ENCODE measurements at regions not wholly inside any gene's neighbourhood (a gene's known extent, or its start where the extent isn't known, plus 50 kb on each side); places are given as distances from the start of the nearest gene placed in this dataset.
"Not testable (repeated sequence)": the region's sequence is repeated elsewhere in the genome, so short reads cannot be mapped to it uniquely, and the experiment has no call there.

DNA sequence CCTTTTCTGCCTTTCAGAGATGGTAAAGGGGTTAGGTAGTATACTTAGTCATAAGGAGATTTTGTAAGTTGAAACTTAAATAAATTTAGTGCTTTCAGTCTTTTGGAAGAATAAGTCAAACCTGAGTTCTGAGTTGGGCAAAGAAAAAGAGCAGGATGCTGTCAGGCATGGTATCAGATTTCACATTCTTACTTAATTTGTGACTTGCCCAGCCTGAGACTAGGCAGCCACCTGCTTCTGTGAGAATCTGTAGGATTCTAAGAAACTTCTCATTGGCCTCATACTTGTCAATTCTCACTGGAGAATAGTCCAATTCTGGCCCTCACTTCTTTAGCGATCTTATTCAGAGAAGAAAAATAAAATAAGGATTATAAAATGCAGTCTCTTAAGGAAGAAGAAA is 577.5 kb downstream of the DIPK2A start:
- DNase-seq: no peak

DNA sequence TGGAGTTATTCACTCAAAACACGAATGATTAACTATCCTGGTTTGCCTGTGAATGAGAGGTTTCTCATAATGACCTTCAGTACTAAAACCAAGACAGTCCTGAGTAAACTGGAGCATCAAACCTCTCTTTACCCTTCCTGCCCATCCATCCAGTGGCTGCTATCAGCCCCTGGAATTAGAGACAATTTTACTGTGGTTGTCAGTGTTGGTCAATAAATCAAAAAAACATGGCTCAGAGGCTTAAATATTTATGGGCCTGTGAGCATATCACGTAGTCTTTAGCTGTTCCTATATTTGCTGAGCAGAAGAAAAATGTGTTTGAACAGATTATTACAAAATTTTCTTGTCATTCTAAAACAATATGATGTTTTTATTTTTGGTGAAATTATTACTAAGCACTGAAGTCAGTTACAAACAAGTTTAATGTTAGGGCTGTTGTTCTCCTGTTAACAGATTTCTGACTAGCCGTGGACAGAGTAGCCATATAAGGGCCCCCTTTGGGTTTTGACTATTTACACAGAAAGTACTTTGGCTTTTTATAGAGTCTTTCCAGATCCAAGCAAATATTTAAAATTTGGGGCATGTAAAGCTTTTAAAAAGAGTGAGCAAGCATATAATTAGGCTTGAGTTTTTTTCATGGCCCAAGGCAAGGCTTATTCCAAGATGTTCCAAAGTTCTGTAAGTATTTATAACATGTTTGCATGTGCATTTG is 580.9 kb downstream of the DIPK2A start:
- no peak for DNase-seq

GRCh38 chr3:144553301-144553700 is 581.7 kb downstream of the DIPK2A start:
- no peak for DNase-seq

DNA sequence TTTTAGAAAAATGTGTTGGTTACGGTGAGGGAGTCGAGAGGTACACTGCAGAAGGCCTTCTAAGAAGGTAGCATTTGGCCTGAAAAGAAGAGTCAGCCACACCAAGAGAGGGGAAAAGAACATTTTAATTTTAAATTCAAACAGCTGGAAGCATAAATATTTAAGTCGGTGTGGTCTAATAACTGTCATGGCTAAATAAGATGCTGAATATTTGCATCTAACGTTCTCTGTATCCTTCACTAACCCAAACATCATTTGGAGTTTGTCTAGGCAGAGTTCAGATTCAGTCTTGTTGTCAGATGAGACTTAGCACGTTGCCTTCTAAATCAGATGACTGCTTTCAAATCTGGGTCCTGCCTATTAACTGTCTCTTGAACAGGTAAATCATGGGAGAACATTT is 583.3 kb downstream of the DIPK2A start:
- DNase-seq: no peak

DNA sequence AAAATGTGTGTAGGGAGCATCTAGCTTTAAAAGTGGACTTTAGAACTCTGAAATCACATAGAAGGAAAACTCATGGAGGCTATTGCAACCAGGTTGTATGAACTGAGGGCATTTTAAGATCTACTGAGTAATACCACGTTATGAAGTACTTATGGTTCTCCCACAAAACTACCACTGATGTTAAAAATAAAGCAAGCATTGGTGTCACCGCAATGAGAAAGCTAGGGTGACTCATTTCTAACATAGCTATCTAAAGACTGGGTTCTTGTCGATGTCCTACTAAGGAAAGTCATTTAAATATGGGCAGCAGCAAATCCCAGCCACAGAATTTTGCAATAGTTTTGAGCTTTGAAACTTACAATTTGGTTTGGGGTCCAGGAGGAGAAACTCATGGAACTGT is 584.8 kb downstream of the DIPK2A start:
- DNase-seq: no peak

DNA sequence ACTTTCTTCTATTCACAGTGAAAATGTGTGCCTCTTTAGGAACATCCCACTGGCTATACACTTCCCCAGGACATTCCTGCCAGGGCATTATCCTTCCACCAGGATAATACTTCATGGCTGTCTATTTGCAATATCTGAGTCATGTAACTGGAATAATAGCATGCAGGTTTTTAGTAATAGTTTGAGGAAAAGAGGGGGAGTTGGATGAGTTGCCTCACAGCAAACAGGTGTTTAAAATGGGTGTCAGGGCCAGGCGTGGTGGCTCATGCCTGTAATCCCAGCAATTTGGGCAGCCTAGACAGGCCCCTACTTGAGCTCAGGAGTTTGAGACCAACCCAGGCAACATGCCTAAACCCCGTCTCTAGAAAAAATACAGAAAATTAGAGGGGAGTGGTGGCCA is 585.9 kb downstream of the DIPK2A start:
- no peak for DNase-seq

DNA sequence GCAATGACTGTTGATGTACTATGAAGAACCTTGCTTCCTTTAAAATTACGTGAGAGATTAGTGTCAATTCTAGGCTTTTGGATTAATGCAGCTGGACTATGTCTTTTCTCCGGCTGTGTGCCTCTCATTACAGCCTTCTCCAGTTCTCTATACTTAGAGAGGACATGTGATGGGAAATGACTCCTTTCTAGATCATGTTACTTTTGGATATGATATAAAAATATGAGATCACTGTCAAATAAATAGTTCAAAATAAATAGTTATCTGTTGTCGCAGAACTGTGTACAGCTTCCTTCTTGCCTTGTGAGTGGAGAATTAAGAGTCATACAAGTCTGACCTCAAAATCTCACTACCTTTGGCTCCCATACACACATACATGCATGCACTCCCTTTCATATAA is 592.4 kb downstream of the DIPK2A start:
- DNase-seq: no peak

- DNase-seq: no peak
These were observed 594.7 kb downstream of the DIPK2A start for GRCh38 chr3:144566320-144566719.

- no peak for DNase-seq
These were observed 598.0 kb downstream of the DIPK2A start for GRCh38 chr3:144569651-144570050.

DNA sequence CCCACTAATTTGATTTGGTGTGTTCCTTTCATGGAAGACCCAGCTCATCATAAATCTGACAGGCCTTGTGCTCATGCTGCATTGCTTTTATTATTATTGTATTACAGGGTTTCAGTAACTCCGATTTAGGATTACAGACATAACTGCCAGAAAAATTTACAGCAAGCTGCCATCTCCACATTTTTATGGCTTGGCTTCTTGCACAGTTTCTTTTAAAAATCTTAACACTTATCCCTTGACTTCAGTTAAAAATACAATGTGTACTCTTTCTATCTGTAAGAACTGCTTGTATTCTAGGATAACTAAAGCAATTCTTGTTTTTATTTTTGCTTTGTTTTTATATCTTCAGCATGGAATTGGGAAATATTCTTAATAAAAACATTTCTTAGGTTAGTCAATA is 612.2 kb downstream of the DIPK2A start:
- DNase-seq: no peak

GRCh38 chr3:144585408-144585807 is 613.8 kb downstream of the DIPK2A start:
- DNase-seq: no peak

- no peak for DNase-seq
These were observed 614.3 kb downstream of the DIPK2A start for GRCh38 chr3:144585953-144586352.

DNA sequence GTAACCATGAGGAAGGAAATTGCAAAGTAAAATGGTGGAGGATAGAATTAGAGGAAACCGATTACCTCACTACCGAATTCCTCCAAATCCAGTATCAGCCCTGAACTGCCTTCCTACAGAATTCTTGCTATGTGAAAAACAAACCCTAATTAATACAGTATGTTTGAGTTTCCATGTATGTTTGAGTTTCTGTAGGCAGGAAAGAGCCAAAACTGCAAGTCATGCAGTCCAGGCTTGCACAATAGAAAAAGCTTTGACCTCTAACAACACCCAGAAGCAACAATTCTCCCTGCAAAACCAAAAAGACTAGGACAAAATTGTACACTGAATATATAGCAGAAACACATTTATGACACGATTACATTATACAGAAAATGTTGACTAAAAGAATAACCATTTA is 614.8 kb downstream of the DIPK2A start:
- no peak for DNase-seq

DNA sequence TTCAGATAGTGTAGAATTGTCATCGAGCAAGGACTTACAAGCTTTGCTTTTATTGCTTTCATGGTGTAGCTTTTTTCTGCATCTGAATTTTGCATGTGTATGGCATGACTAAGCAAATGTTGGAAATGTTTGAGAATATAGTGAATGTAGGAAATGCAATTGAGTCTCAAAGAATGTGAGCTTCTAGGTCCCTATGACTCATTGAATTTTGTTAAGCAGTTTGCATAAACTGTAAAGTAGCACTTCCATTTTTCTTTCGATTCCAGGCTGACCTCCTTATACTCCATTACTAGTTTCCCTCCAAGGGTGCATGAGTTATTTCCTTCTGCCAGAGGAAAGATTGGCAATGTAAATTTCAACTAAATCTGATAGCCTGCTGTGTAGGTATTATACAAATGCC is 619.2 kb downstream of the DIPK2A start:
- peak in 1 of 2 donors; percentile 4 for DNase-seq

GRCh38 chr3:144593881-144594280 is 622.3 kb downstream of the DIPK2A start:
- no peak for DNase-seq

GRCh38 chr3:144620236-144620635 is 648.6 kb downstream of the DIPK2A start:
- DNase-seq: not testable (repeated sequence)

- DNase-seq: no peak
These were observed 651.2 kb downstream of the DIPK2A start for GRCh38 chr3:144622845-144623244.

- no peak for DNase-seq
These were observed 653.0 kb downstream of the DIPK2A start for GRCh38 chr3:144624656-144625055.

- no peak for DNase-seq
These were observed 655.2 kb downstream of the DIPK2A start for GRCh38 chr3:144626835-144627234.

DNA sequence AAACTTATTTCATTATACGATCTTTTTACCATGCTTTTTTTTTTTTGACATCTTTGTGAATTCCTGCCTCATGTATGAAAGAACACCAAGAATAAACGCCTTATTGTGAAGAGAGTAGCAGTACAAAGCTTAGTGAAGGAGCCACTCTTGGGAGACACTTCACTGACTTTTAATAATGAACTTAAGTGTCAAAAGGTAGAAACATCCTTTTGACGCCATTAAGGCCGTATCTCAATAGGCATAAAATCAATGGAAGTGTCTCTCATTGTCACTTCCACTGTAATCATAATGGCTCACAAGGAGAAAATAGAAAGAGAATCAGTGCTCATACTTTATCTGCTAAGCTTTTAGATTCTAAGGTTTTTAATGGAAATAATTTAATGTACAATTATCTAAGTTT is 657.8 kb downstream of the DIPK2A start:
- no peak for DNase-seq

DNA sequence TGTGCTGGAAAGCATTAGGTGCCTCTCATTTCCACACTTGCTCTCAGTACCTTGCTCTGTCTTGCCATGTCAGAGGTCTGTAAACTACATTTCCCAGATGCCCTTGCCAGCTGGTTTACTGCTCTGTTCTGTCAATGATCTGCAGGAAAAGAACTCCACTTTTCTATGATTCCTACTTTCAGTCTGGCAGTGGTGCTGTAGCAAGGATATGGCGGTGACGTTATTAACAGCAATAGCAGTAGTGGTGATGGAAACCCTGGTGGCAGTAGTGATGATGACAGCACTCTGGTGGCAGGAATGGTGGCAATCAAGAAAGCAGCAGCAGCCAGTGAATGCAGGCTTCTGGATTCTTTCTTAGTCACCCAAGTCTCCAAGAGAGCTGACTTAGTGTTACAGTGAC is 665.2 kb downstream of the DIPK2A start:
- no peak for DNase-seq

DNA sequence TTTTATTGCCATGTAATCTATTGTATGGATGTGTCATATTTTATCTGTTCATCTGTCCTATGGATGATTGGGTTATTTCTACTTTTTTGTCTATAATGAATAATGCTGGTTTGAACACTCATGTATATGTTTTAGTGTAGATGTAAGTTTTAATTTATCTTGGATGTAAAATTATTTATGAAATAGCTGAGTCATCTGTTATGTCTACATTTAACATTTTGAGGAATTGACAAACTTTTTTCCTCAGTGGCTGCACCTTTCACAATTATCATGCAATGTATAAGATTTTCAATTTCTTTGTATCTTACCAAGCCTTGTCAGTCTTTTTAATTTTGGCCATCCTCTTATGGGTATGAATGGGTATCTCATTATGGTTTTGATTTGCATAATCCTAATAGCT is 666.4 kb downstream of the DIPK2A start:
- no peak for DNase-seq

GRCh38 chr3:144643771-144644198 is 672.2 kb downstream of the DIPK2A start:
- peak; percentile 51 to 62 for DNase-seq

DNA sequence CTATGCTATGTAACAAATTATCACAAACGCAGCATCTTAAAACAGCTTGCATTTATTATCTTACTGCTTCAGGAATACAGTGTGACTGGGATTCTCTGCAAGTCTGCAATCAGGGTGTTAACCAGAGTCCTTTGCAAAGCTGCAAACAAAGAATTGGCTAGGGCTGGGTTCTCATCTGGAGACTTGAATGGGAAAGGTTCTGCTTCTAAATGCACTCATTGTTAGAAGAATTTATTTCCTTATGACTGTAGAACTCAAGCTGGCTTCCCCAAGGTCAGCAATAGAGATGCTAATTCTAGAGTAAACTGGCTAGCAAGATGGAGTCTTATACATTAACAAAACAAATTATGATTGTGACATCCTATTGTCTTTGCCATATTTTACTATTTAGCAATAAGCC is 673.7 kb downstream of the DIPK2A start:
- no peak for DNase-seq

DNA sequence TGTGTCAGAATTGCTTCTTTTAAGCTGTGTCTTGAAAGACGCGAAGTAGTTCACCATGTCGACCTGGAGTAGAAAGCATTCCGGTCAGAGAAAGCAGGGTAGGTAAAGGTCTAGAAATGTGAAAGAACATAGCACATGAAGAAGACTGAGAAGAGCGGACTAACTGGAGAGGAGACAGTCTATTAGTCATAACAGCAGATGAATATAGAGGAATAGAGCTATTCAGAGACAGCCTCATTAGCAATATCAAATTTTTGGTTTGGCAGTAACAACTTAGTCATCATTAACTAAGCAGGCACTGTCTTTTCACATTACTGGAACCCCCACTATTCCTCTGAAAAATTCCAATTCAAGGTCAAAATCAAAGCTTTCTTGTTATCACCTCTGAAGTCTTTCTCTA is 678.8 kb downstream of the DIPK2A start:
- no peak for DNase-seq

Data from hippocampal formation (tissue), 2 donors.